GM23338 (cell line): ENCODE measurements at regions not wholly inside any gene's neighbourhood (a gene's known extent, or its start where the extent isn't known, plus 50 kb on each side); places are given as distances from the start of the nearest gene placed in this dataset.

ENCODE experiments used
- ATAC-seq: fragments of 200-7000 bp; cut with Tn5 transposase; 3 replicates; pipeline ENCODE4 v1.9.1; 2020
- DNase-seq: peaks from one replicate; pipeline ENCODE4 v3.0.0-alpha.2; 2015; ENCODE audit warnings: low spot score
- H2AFZ ChIP-seq: fragments of 200-600 bp; sonication (generic); 2 replicates; pipeline ENCODE4 v1.8.0; 2016; ENCODE audit warnings: antibody characterized with exemption, mild to moderate bottlenecking, moderate library complexity
- H3F3A ChIP-seq: fragments of 200-600 bp; sonication (generic); replicated peaks from 2 replicates; pipeline ENCODE4 v1.8.0; 2017; ENCODE audit warnings: antibody characterized with exemption, mixed run types, low read depth
- H3K27ac ChIP-seq: fragments of 200-600 bp; sonication (generic); 2 replicates; pipeline ENCODE4 v1.6.1; 2016; ENCODE audit warnings: low read depth
- H3K27me3 ChIP-seq: fragments of 200-600 bp; sonication (generic); 2 replicates; pipeline ENCODE4 v1.8.0; 2016; ENCODE audit warnings: mild to moderate bottlenecking, mixed run types, moderate library complexity; ENCODE audit not compliant: insufficient read depth
- H3K36me3 ChIP-seq: fragments of 200-600 bp; sonication (generic); 2 replicates; pipeline ENCODE4 v1.8.0; 2016; ENCODE audit warnings: mild to moderate bottlenecking; ENCODE audit not compliant: insufficient read depth
- H3K4me1 ChIP-seq: fragments of 200-600 bp; sonication (generic); 2 replicates; pipeline ENCODE4 v1.8.0; 2016; ENCODE audit warnings: mild to moderate bottlenecking, moderate library complexity; ENCODE audit not compliant: insufficient read depth
- H3K4me2 ChIP-seq: fragments of 200-600 bp; sonication (generic); 2 replicates; pipeline ENCODE4 v1.7.1; 2017; ENCODE audit warnings: mixed run types
- H3K4me3 ChIP-seq: fragments of 200-600 bp; sonication (generic); 2 replicates; pipeline ENCODE4 v1.6.1; 2016; ENCODE audit warnings: mixed run types
- H3K79me2 ChIP-seq: fragments of 200-600 bp; sonication (generic); replicated peaks from 2 replicates; pipeline ENCODE4 v1.8.0; 2017; ENCODE audit warnings: mild to moderate bottlenecking; ENCODE audit not compliant: insufficient read depth
- H3K9me2 ChIP-seq: fragments of 200-600 bp; sonication (generic); 2 replicates; pipeline ENCODE4 v1.8.0; 2017; ENCODE audit not compliant: insufficient read depth
- H4K20me1 ChIP-seq: fragments of 200-600 bp; sonication (generic); replicated peaks from 2 replicates; pipeline ENCODE4 v1.8.0; 2017; ENCODE audit warnings: mild to moderate bottlenecking; ENCODE audit not compliant: insufficient read depth
- H3K27ac Mint-ChIP-seq: 2 replicates; pipeline ENCODE4 v1.8.0; 2020; ENCODE audit warnings: inconsistent platforms, mild to moderate bottlenecking, moderate library complexity, mixed read lengths
- H3K27me3 Mint-ChIP-seq: 3 replicates; pipeline ENCODE4 v1.8.0; 2022; ENCODE audit warnings: low read depth, mild to moderate bottlenecking, moderate library complexity, mixed read lengths, inconsistent platforms; ENCODE audit not compliant: insufficient read depth, poor library complexity
- H3K36me3 Mint-ChIP-seq: 3 replicates; pipeline ENCODE4 v1.8.0; 2021; ENCODE audit warnings: low read depth, mild to moderate bottlenecking, inconsistent platforms, moderate library complexity, mixed read lengths
- H3K4me1 Mint-ChIP-seq: 3 replicates; pipeline ENCODE4 v1.8.0; 2020; ENCODE audit warnings: mild to moderate bottlenecking, inconsistent platforms, mixed read lengths
- H3K4me3 Mint-ChIP-seq: 3 replicates; pipeline ENCODE4 v1.8.0; 2021; ENCODE audit warnings: moderate library complexity, mild to moderate bottlenecking, inconsistent platforms, mixed read lengths
- H3K9me3 Mint-ChIP-seq: 3 replicates; pipeline ENCODE4 v1.8.0; 2020; ENCODE audit warnings: moderate library complexity, mild to moderate bottlenecking, inconsistent platforms, mixed read lengths
- EZH2 ChIP-seq: fragments of 200-600 bp; sonication (generic); IDR thresholded peaks from one replicate; pipeline ENCODE4 v1.8.0; 2017; ENCODE audit warnings: antibody characterized with exemption, mild to moderate bottlenecking, low read depth; ENCODE audit not compliant: unreplicated experiment
- EZH2phosphoT487 ChIP-seq: fragments of 200-600 bp; sonication (generic); IDR thresholded peaks from one replicate; pipeline ENCODE4 v1.8.1; 2018; ENCODE audit warnings: antibody characterized with exemption; ENCODE audit not compliant: unreplicated experiment
- JUNB ChIP-seq: IDR thresholded peaks from one replicate; pipeline ENCODE4 v1.6.1; 2016; ENCODE audit warnings: antibody characterized with exemption; ENCODE audit not compliant: unreplicated experiment
- POLR2AphosphoS5 ChIP-seq: IDR thresholded peaks from 2 replicates; pipeline ENCODE4 v1.6.1; 2016; ENCODE audit warnings: antibody characterized with exemption, low read depth
- STAT1 ChIP-seq: IDR thresholded peaks from one replicate; pipeline ENCODE4 v1.6.1; 2016; ENCODE audit warnings: antibody characterized with exemption; ENCODE audit not compliant: unreplicated experiment
- ZNF114 ChIP-seq: fragments of 250-450 bp; sonication (Bioruptor Pico); IDR thresholded peaks from 2 replicates; pipeline ENCODE4 v1.5.0; 2020; ENCODE audit warnings: mild to moderate bottlenecking, moderate library complexity
- ZNF331 ChIP-seq: fragments of 250-450 bp; sonication (Bioruptor Pico); IDR thresholded peaks from 2 replicates; pipeline ENCODE4 v1.5.0; 2020; ENCODE audit warnings: low read depth, mild to moderate bottlenecking, moderate library complexity
- TF ChIP-seq, protein P1 (sequence below): IDR thresholded peaks from one replicate; pipeline ENCODE4 v1.6.1; 2018; ENCODE audit warnings: antibody characterized with exemption; ENCODE audit not compliant: unreplicated experiment
- TF ChIP-seq, protein P2 (sequence below), 2 experiments: fragments of 200-600 bp in 1 of 2; sonication (generic) in 1 of 2; conservative IDR thresholded peaks; 2 replicates each; pipeline versions ENCODE4 v1.5.1 to v1.6.1; 2016 to 2017; ENCODE audit warnings: antibody characterized with exemption in 2 of 2, low read depth in 2 of 2, mild to moderate bottlenecking in 2 of 2, moderate library complexity in 1 of 2
- TF ChIP-seq, protein P3 (sequence below): IDR thresholded peaks from 2 replicates; pipeline ENCODE4 v1.6.1; 2016; ENCODE audit warnings: antibody characterized with exemption

DNA sequence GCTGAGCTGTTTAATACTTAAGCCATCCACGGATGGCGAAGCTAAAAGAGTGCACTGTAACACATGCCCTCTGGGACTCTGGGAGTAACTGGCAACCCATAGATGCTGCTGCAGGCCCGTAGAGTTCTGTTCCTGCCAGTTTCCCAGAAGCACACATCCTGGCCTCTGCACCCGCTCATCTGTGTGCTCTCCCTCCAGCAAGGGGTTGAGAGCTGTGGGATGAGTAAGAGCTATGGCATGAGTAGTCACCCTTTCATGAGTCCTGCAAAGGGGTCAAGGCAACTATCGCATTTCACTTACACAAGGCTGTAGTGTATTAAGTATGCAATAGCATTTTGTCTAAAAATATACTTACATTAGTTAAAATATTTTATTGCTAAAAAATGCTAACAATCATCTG, 1341.8 kb upstream of the NXPH2 start (continued):
- TF ChIP-seq, protein P1, sequence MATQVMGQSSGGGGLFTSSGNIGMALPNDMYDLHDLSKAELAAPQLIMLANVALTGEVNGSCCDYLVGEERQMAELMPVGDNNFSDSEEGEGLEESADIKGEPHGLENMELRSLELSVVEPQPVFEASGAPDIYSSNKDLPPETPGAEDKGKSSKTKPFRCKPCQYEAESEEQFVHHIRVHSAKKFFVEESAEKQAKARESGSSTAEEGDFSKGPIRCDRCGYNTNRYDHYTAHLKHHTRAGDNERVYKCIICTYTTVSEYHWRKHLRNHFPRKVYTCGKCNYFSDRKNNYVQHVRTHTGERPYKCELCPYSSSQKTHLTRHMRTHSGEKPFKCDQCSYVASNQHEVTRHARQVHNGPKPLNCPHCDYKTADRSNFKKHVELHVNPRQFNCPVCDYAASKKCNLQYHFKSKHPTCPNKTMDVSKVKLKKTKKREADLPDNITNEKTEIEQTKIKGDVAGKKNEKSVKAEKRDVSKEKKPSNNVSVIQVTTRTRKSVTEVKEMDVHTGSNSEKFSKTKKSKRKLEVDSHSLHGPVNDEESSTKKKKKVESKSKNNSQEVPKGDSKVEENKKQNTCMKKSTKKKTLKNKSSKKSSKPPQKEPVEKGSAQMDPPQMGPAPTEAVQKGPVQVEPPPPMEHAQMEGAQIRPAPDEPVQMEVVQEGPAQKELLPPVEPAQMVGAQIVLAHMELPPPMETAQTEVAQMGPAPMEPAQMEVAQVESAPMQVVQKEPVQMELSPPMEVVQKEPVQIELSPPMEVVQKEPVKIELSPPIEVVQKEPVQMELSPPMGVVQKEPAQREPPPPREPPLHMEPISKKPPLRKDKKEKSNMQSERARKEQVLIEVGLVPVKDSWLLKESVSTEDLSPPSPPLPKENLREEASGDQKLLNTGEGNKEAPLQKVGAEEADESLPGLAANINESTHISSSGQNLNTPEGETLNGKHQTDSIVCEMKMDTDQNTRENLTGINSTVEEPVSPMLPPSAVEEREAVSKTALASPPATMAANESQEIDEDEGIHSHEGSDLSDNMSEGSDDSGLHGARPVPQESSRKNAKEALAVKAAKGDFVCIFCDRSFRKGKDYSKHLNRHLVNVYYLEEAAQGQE, result no peak
- TF ChIP-seq ZNF331 (no peak), POLR2AphosphoS5 (no peak), STAT1 (no peak), EZH2phosphoT487 (no peak), ZNF114 (CRISPR knock-in tag) (no peak), JUNB (no peak)
- TF ChIP-seq, protein P2, sequence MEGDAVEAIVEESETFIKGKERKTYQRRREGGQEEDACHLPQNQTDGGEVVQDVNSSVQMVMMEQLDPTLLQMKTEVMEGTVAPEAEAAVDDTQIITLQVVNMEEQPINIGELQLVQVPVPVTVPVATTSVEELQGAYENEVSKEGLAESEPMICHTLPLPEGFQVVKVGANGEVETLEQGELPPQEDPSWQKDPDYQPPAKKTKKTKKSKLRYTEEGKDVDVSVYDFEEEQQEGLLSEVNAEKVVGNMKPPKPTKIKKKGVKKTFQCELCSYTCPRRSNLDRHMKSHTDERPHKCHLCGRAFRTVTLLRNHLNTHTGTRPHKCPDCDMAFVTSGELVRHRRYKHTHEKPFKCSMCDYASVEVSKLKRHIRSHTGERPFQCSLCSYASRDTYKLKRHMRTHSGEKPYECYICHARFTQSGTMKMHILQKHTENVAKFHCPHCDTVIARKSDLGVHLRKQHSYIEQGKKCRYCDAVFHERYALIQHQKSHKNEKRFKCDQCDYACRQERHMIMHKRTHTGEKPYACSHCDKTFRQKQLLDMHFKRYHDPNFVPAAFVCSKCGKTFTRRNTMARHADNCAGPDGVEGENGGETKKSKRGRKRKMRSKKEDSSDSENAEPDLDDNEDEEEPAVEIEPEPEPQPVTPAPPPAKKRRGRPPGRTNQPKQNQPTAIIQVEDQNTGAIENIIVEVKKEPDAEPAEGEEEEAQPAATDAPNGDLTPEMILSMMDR (conservative IDR thresholded peaks at IDR 0.05; ENCODE audit: low read depth in 2 of 2), result no peak

DNA sequence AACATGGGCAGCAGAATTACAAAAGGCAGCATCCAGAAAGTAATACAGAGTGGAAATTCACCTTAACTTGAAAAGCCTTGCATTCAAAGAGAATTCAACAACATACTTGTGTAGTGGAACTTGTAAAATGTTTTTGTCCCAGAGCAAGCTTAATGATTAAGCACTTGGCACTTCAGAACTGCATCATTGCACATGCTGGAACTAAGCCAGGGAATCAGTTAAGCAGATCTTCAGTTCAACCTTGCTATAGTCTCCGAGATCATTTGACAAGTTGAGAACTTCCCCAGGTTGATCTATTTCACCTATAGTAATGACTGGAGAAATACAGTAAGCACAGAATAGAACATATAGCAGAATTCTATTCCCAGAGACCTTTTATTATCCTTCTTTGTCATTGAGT, 1337.2 kb upstream of the NXPH2 start:
- peaks cover 18% of the 10 kb centered on the region for H3K4me1 ChIP-seq
- H3K79me2 ChIP-seq, result no peaks in the 10 kb centered on the region
- H3K27me3 Mint-ChIP-seq, result no peaks in the 10 kb centered on the region
- H3F3A ChIP-seq, result no peaks in the 10 kb centered on the region
- H4K20me1 ChIP-seq, result no peaks in the 10 kb centered on the region
- H3K4me3 ChIP-seq, result no peak overlapping the region
- H2AFZ ChIP-seq, result no peak overlapping the region
- no peak for DNase-seq
- H3K9me3 Mint-ChIP-seq, result no peaks in the 10 kb centered on the region; the same call in 2 of the 3 replicates
- no peaks in the 10 kb centered on the region for H3K36me3 ChIP-seq
- H3K27ac ChIP-seq, result no peak overlapping the region
- ATAC-seq, result no peak
- no peak overlapping the region for H3K27ac Mint-ChIP-seq
- H3K9me2 ChIP-seq, result no peaks in the 10 kb centered on the region
- H3K4me2 ChIP-seq, result no peak overlapping the region
- no peaks in the 10 kb centered on the region for H3K36me3 Mint-ChIP-seq
- H3K4me1 Mint-ChIP-seq, result peaks cover 20% of the 10 kb centered on the region
- H3K4me3 Mint-ChIP-seq, result no peak overlapping the region
- no peaks in the 10 kb centered on the region for H3K27me3 ChIP-seq
- TF ChIP-seq, protein P2 (conservative IDR thresholded peaks at IDR 0.05; ENCODE audit: low read depth in 2 of 2), result no peak
- TF ChIP-seq STAT1 (no peak), EZH2 (no peak), ZNF114 (CRISPR knock-in tag) (no peak)
- TF ChIP-seq, protein P3, sequence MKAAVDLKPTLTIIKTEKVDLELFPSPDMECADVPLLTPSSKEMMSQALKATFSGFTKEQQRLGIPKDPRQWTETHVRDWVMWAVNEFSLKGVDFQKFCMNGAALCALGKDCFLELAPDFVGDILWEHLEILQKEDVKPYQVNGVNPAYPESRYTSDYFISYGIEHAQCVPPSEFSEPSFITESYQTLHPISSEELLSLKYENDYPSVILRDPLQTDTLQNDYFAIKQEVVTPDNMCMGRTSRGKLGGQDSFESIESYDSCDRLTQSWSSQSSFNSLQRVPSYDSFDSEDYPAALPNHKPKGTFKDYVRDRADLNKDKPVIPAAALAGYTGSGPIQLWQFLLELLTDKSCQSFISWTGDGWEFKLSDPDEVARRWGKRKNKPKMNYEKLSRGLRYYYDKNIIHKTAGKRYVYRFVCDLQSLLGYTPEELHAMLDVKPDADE, result no peak
- TF ChIP-seq, protein P1, result no peak
